ENCODE measurements at regions not wholly inside any gene's neighbourhood (a gene's known extent, or its start where the extent isn't known, plus 50 kb on each side); places are given as distances from the start of the nearest gene placed in this dataset.

DNA sequence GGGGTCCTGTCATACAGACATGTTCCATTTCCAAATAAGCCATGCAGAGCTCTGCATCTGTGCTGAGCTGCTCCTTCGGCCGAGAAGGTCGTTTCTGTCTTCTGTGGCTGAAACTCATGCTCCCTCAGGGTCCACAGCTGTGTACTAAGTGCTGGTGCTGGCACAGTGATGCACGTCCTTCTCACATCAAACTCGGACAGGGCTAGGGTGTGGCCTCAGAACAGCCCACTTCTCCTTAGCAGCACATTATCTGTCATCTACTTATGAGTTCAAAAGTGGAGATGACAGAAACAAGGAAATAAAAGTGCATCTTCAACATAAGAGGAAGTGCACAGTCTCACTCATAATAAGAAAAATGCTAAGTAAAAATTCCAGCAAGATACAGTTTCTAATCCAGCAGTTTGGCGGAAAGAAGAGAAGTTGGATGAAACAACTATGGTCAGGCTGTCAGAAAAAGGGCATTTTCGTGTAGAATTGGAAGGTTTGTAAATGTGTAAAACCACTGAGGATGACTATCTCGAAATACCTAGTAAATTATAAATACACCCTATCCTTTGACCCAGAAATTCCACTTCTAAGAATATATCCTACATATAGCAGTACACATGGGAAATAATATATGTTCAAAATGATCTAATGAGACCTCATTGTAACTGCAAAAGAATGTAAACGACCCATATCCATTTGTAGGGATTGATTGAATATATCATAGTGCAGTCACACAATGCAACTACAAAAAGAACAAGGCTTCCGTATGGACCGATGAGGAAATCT is 53.7 kb upstream of the APCDD1 start:
- Histone ChIP-seq H3K4me1 (no peaks in the 10 kb centered on the region), H3K36me3 (no peaks in the 10 kb centered on the region), H3K27ac (no peak overlapping the region), H3K9me3 (no peaks in the 10 kb centered on the region), H3K4me3 (no peak overlapping the region), H3K27me3 (no peaks in the 10 kb centered on the region)
- intact Hi-C loops (cut with DNase I), result no loop called here
- TF ChIP-seq, protein P1, sequence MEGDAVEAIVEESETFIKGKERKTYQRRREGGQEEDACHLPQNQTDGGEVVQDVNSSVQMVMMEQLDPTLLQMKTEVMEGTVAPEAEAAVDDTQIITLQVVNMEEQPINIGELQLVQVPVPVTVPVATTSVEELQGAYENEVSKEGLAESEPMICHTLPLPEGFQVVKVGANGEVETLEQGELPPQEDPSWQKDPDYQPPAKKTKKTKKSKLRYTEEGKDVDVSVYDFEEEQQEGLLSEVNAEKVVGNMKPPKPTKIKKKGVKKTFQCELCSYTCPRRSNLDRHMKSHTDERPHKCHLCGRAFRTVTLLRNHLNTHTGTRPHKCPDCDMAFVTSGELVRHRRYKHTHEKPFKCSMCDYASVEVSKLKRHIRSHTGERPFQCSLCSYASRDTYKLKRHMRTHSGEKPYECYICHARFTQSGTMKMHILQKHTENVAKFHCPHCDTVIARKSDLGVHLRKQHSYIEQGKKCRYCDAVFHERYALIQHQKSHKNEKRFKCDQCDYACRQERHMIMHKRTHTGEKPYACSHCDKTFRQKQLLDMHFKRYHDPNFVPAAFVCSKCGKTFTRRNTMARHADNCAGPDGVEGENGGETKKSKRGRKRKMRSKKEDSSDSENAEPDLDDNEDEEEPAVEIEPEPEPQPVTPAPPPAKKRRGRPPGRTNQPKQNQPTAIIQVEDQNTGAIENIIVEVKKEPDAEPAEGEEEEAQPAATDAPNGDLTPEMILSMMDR (IDR thresholded peaks at IDR 0.05), result no peak
- no peak for DNase-seq (ENCODE audit: low spot score in 2 of 2)

DNA sequence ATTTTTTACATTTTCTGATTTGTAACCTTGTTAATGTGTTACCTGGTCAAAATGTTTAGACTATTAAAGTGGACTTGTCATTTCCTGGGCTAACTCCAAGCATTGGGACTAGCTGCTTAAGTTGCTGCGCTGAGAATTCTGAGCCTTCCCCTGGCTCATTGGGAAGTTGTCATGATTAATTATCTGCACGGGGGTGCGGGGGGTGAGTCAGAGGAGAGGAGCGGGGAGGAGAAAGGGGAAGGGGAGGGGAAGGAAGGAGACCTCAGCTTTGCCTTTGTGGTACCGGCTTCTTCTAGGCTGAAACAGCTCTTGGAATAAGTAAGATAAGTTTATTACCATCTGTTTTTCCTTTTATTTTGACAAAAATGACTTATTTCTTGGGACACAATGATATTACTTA is 52.9 kb upstream of the APCDD1 start:
- TF ChIP-seq, protein P1 (IDR thresholded peaks at IDR 0.05), result no peak
- Histone ChIP-seq H3K36me3 (no peaks in the 10 kb centered on the region), H3K9me3 (no peaks in the 10 kb centered on the region), H3K4me3 (no peak overlapping the region), H3K27ac (no peak overlapping the region), H3K27me3 (no peaks in the 10 kb centered on the region), H3K4me1 (no peaks in the 10 kb centered on the region)
- no peak for DNase-seq (ENCODE audit: low spot score in 2 of 2)
- intact Hi-C loops (cut with DNase I), result no loop called here

DNA sequence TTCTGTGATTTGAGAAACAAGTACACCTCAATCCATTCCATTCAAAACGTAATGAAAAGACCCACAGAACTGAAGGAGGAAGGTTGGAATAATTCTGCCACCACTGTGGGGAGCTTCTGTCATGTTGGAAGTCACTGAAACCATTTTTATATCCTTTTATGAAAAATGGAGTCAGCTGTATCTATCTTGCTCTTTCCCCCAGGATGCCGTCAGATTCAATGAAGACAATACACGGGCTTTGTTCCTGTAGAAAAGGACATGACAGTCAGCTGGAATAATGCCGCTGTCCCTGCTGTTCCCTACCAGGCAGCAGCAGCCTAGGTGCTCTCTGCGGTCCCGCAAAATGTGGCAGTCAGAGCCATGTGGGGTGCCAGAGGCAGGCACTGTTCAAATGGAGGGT is 52.5 kb upstream of the APCDD1 start:
- no peak for DNase-seq (ENCODE audit: low spot score in 2 of 2)
- Histone ChIP-seq H3K27ac (no peak overlapping the region), H3K36me3 (no peaks in the 10 kb centered on the region), H3K27me3 (no peaks in the 10 kb centered on the region), H3K9me3 (no peaks in the 10 kb centered on the region), H3K4me1 (no peaks in the 10 kb centered on the region), H3K4me3 (no peak overlapping the region)
- intact Hi-C loops (cut with DNase I), result no loop called here
- TF ChIP-seq, protein P1 (IDR thresholded peaks at IDR 0.05), result no peak

DNA sequence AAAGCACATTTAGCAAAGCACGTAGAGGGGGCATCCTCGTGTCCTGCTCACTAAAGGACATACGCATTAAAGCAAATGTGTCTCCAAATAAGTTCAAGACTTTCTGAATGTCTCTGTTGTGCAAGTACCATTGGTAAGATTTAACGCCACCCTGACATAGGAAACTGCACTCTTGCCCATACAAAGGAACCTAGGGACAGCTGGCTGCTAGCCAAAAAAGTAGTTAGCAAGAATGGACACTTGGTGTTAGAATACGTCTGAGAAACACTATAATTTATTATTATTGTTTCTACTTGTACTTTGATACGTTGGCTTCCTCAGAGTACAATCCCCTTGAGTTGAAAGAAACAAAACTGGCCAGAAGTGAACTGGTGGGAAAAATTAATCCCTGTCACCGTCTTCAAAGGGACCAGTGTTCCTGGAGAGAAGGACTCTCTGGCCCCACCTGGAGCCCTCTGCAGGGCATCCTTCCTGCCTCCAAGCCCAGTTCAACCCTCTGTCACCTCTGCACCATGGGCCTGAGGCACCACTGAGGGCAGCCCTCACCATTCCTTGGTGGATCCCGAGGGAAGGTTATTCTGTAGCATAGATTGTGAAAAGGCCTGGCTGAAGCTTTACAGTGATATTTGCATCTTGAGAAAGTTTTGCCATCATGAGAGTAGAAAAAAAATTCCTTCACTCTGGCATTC is 51.4 kb upstream of the APCDD1 start:
- TF ChIP-seq, protein P1 (IDR thresholded peaks at IDR 0.05), result no peak
- Histone ChIP-seq H3K4me1 (no peaks in the 10 kb centered on the region), H3K9me3 (no peaks in the 10 kb centered on the region), H3K27me3 (no peaks in the 10 kb centered on the region), H3K27ac (no peak overlapping the region), H3K4me3 (no peak overlapping the region), H3K36me3 (no peaks in the 10 kb centered on the region)
- no peak for DNase-seq (ENCODE audit: low spot score in 2 of 2)
- intact Hi-C loops (cut with DNase I), result no loop called here

DNA sequence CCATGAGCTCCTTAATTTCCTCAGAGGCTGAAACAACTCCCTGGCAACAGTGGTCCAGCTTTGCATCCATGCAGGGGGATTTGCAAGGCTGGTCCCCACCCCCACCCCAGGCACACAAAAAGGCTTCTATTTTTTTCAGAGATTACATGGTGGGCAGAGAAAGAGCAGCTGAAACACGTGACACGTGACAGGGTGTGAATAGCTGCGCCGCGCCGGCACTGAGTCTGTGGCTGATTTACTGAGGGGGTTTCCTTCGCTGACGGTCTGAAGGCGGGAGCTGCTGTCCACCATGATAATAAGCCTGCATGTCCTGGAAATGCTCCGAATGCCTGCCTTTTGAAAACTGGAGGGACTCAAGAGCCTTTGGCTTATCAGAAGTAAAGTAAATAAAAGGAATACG is 50.7 kb upstream of the APCDD1 start:
- no peak overlapping the region for H3K4me3 ChIP-seq
- no peak overlapping the region for H3K27ac ChIP-seq

More for the DNA sequence above, 50.7 kb upstream of the APCDD1 start:
- Histone ChIP-seq H3K27me3 (no peaks in the 10 kb centered on the region), H3K4me1 (no peaks in the 10 kb centered on the region), H3K36me3 (no peaks in the 10 kb centered on the region), H3K9me3 (no peaks in the 10 kb centered on the region)
- no peak for DNase-seq (ENCODE audit: low spot score in 2 of 2)
- TF ChIP-seq, protein P1 (IDR thresholded peaks at IDR 0.05), result no peak
- intact Hi-C loops (cut with DNase I), result no loop called here
